H1 (cell line): ENCODE measurements at regions not wholly inside any gene's neighbourhood (a gene's known extent, or its start where the extent isn't known, plus 50 kb on each side); places are given as distances from the start of the nearest gene placed in this dataset.

Source experiments
- CTCF ChIA-PET: fragments of 300-600 bp; sonication (Branson Sonifier 250); formaldehyde crosslinking; loops from one replicate; lab custom pipeline; 2021; ENCODE audit not compliant: partially characterized antibody; lab: Charles Lee
- POLR2A ChIA-PET: fragments of 300-600 bp; sonication (Branson Sonifier 250); formaldehyde crosslinking; loops from one replicate; lab custom pipeline; 2021; ENCODE audit warnings: inconsistent platforms; ENCODE audit not compliant: partially characterized antibody; lab: Charles Lee
- DNase-seq, 2 experiments: peaks; one replicate each; pipeline versions ENCODE4 v3.0.0 to v3.0.0-alpha.2; 2010 to 2022; ENCODE audit warnings: low spot score in 2 of 2, low read depth in 1 of 2, mixed read lengths in 1 of 2
- FAIRE-seq: peaks from 2 replicates; lab custom pipeline; 2011; peaks lifted over from hg19 to GRCh38; lab: Jason Lieb, UNC
- H2AFZ ChIP-seq: 2 replicates; pipeline ENCODE4 v1.8.1; 2012; ENCODE audit warnings: low read length, inconsistent platforms
- H2AK5ac ChIP-seq: 2 replicates; pipeline ENCODE4 v1.6.1; 2013; ENCODE audit warnings: low read depth, low read length
- H2BK120ac ChIP-seq: replicated peaks from 2 replicates; pipeline ENCODE3; 2013; ENCODE audit warnings: low read depth, low read length, inconsistent platforms
- H2BK12ac ChIP-seq: 2 replicates; pipeline ENCODE4 v1.6.1; 2013; ENCODE audit warnings: low read depth, low read length
- H2BK15ac ChIP-seq: 2 replicates; pipeline ENCODE4 v1.6.1; 2013; ENCODE audit warnings: low read length
- H2BK20ac ChIP-seq: 2 replicates; pipeline ENCODE4 v1.6.1; 2013; ENCODE audit warnings: low read length
- H2BK5ac ChIP-seq: 2 replicates; pipeline ENCODE4 v1.6.1; 2013; ENCODE audit warnings: low read depth, low read length
- H3K14ac ChIP-seq: 2 replicates; pipeline ENCODE4 v1.6.1; 2013; ENCODE audit warnings: inconsistent platforms; ENCODE audit not compliant: insufficient read length
- H3K18ac ChIP-seq: 2 replicates; pipeline ENCODE4 v1.6.1; 2013; ENCODE audit warnings: low read length; ENCODE audit errors: extremely low read depth
- H3K23ac ChIP-seq: 2 replicates; pipeline ENCODE4 v1.6.1; 2013; ENCODE audit warnings: inconsistent platforms; ENCODE audit not compliant: insufficient read length
- H3K23me2 ChIP-seq: 2 replicates; pipeline ENCODE4 v1.6.1; 2013; ENCODE audit warnings: low read depth, low read length
- H3K27ac ChIP-seq: 2 replicates; pipeline ENCODE4 v1.6.1; 2011; ENCODE audit warnings: low read depth, low read length, inconsistent platforms
- H3K27me3 ChIP-seq, 4 experiments: replicated peaks in 1 of 4; 1 replicate in 1 of 4; 2 replicates in 3 of 4; pipeline versions ENCODE4 v1.6.1 to v1.8.1; 2011 to 2013; ENCODE audit warnings: low read length in 3 of 4, mild to moderate bottlenecking in 3 of 4, inconsistent platforms in 2 of 4, mixed read lengths in 2 of 4, moderate library complexity in 1 of 4; ENCODE audit not compliant: control insufficient read depth in 3 of 4, insufficient read depth in 3 of 4; ENCODE audit errors: extremely low read depth in 1 of 4
- H3K36me3 ChIP-seq, 4 experiments: 2 replicates each; pipeline versions ENCODE4 v1.6.1 to v1.8.1; 2011 to 2013; ENCODE audit warnings: mild to moderate bottlenecking in 4 of 4, low read length in 3 of 4, moderate library complexity in 2 of 4, control low read depth in 1 of 4, inconsistent platforms in 1 of 4; ENCODE audit not compliant: insufficient read depth in 4 of 4, control insufficient read depth in 2 of 4
- H3K4ac ChIP-seq: replicated peaks from 2 replicates; pipeline ENCODE3; 2013; ENCODE audit warnings: low read length, low read depth, mixed read lengths, inconsistent platforms; ENCODE audit not compliant: insufficient read length
- H3K4me1 ChIP-seq, 4 experiments: replicated peaks in 1 of 4; 1 replicate in 1 of 4; 2 replicates in 3 of 4; pipeline versions ENCODE4 v1.6.1 to v1.8.1; 2011 to 2013; ENCODE audit warnings: low read length in 3 of 4, inconsistent platforms in 2 of 4, mixed read lengths in 1 of 4; ENCODE audit not compliant: insufficient read depth in 4 of 4, control insufficient read depth in 3 of 4
- H3K4me2 ChIP-seq, 2 experiments: 2 replicates each; pipeline versions ENCODE4 v1.6.1 to v1.8.1; 2011 to 2013; ENCODE audit warnings: low read depth in 2 of 2, low read length in 2 of 2, control low read depth in 1 of 2, inconsistent platforms in 1 of 2, mild to moderate bottlenecking in 1 of 2; ENCODE audit not compliant: insufficient read depth in 1 of 2
- H3K4me3 ChIP-seq, 4 experiments: fragments of 200-600, 300-600 bp in 1 of 4; sonication (generic), shearing (Covaris generic), sonication (Bioruptor Twin) in 1 of 4; 2 replicates each; pipeline versions ENCODE4 v1.5.1 to v1.8.1; 2011 to 2016; ENCODE audit warnings: low read length in 4 of 4, low read depth in 3 of 4, control low read depth in 2 of 4, inconsistent platforms in 2 of 4, mild to moderate bottlenecking in 2 of 4, mixed read lengths in 1 of 4, moderate library complexity in 1 of 4; ENCODE audit not compliant: insufficient read depth in 2 of 4; ENCODE audit errors: extremely low read depth in 1 of 4
- H3K56ac ChIP-seq: replicated peaks from 2 replicates; pipeline ENCODE3; 2013; ENCODE audit warnings: low read depth, mild to moderate bottlenecking, mixed read lengths, low read length, inconsistent platforms; ENCODE audit not compliant: insufficient read length
- H3K79me1 ChIP-seq: 2 replicates; pipeline ENCODE4 v1.6.1; 2013; ENCODE audit warnings: low read depth, low read length, control low read depth
- H3K79me2 ChIP-seq, 2 experiments: 2 replicates each; pipeline versions ENCODE4 v1.6.1 to v1.8.1; 2012 to 2013; ENCODE audit warnings: low read length in 2 of 2, mild to moderate bottlenecking in 2 of 2, inconsistent platforms in 1 of 2; ENCODE audit not compliant: insufficient read depth in 2 of 2, control insufficient read depth in 1 of 2
- H3K9ac ChIP-seq, 4 experiments: replicated peaks in 1 of 4; 1 replicate in 1 of 4; 2 replicates in 3 of 4; pipeline versions ENCODE4 v1.6.1 to v1.8.1; 2011 to 2013; ENCODE audit warnings: low read depth in 3 of 4, low read length in 3 of 4, control low read depth in 2 of 4, mild to moderate bottlenecking in 2 of 4, moderate library complexity in 2 of 4, inconsistent platforms in 1 of 4; ENCODE audit errors: extremely low read depth in 1 of 4
- H3K9me3 ChIP-seq, 2 experiments: 2 replicates each; pipeline versions ENCODE4 v1.6.1 to v1.8.1; 2012 to 2013; ENCODE audit warnings: mild to moderate bottlenecking in 2 of 2, moderate library complexity in 2 of 2, control low read depth in 1 of 2, inconsistent platforms in 1 of 2, low read depth in 1 of 2, low read length in 1 of 2, mixed read lengths in 1 of 2; ENCODE audit not compliant: insufficient read depth in 2 of 2
- H4K20me1 ChIP-seq, 2 experiments: replicated peaks in 1 of 2; 2 replicates each; pipeline versions ENCODE3 to v1.8.1; 2011 to 2013; ENCODE audit warnings: inconsistent platforms in 2 of 2, low read length in 2 of 2, mild to moderate bottlenecking in 1 of 2; ENCODE audit not compliant: insufficient read depth in 2 of 2, control insufficient read depth in 1 of 2
- H4K5ac ChIP-seq: 2 replicates; pipeline ENCODE4 v1.6.1; 2013; ENCODE audit warnings: low read length, low read depth, mixed read lengths, inconsistent platforms; ENCODE audit not compliant: insufficient read length
- H4K8ac ChIP-seq: 2 replicates; pipeline ENCODE4 v1.8.0; 2013; ENCODE audit warnings: mild to moderate bottlenecking, moderate library complexity, low read length, inconsistent platforms; ENCODE audit not compliant: insufficient read depth; ENCODE audit errors: extremely low read depth
- H4K91ac ChIP-seq: replicated peaks from 2 replicates; pipeline ENCODE3; 2013; ENCODE audit warnings: low read length, mixed read lengths, inconsistent platforms; ENCODE audit not compliant: insufficient read length
- CEBPB ChIP-seq: IDR thresholded peaks from 2 replicates; pipeline ENCODE4 v1.6.1; 2012; ENCODE audit warnings: low read depth, low read length
- HDAC6 ChIP-seq: IDR thresholded peaks from one replicate; pipeline ENCODE4 v1.7.1; 2012; ENCODE audit warnings: low read depth, mild to moderate bottlenecking, inconsistent platforms, low read length, moderate library complexity
- JUN ChIP-seq: IDR thresholded peaks from 2 replicates; pipeline ENCODE4 v1.6.1; 2011; ENCODE audit warnings: low read depth, mild to moderate bottlenecking, improper control_type of control experiment, low read length
- RXRA ChIP-seq: IDR thresholded peaks from 2 replicates; pipeline ENCODE4 v1.6.1; 2011; ENCODE audit warnings: low read depth, mild to moderate bottlenecking, low read length, moderate library complexity; ENCODE audit not compliant: insufficient read depth
- SAP30 ChIP-seq: fragments of 300-600 bp; sonication (generic); IDR thresholded peaks from 2 replicates; pipeline ENCODE4 v1.7.1; 2012; ENCODE audit warnings: low read length, moderate library complexity, mild to moderate bottlenecking, inconsistent platforms; ENCODE audit not compliant: insufficient read depth, insufficient replicate concordance
- ZNF274 ChIP-seq: IDR thresholded peaks from 2 replicates; pipeline ENCODE4 v1.7.0; 2012; ENCODE audit warnings: low read length, borderline replicate concordance; ENCODE audit errors: extremely low read depth
- WGBS, 2 experiments: shearing (Covaris generic) in 1 of 2; methylation state at CpG; one replicate each; pipeline versions ENCODE4 v1.1.6 to v1.1.7; 2013 to 2015; ENCODE audit warnings: low lambda C conversion rate in 2 of 2, mixed read lengths in 2 of 2, inconsistent platforms in 1 of 2, low coverage in 1 of 2, missing lambda C conversion rate in 1 of 2; ENCODE audit not compliant: insufficient replicate concordance in 2 of 2, insufficient coverage in 1 of 2, insufficient read length in 1 of 2; ENCODE audit errors: extremely low coverage in 1 of 2, missing lambda C conversion rate in 1 of 2; 5-methylcytosine and 5-hydroxymethylcytosine counted together

GRCh38 chr6:85389151-85389797 is 60.6 kb upstream of the NT5E start:
- no peak overlapping the region for H3K27ac ChIP-seq
- no peaks in the 10 kb centered on the region for H3K4me1 ChIP-seq
- H2BK15ac ChIP-seq, result no peak overlapping the region
- no peak for DNase-seq
- no peak overlapping the region for H3K18ac ChIP-seq
- WGBS, 2 experiments, result 90% methylated on average over 12 of the region's 12 CpGs; no CpG with 5 or more reads in 1 of the 2 experiments
- H2AFZ ChIP-seq, result 0 out of 2 replicates have a peak overlapping the region, but pooled peaks have one; percentile 47
- no peak for TF ChIP-seq ZNF274
- TF ChIP-seq HDAC6, result no peak
- no peak for TF ChIP-seq RXRA
- no peak for TF ChIP-seq CEBPB
- no peak for TF ChIP-seq SAP30
- TF ChIP-seq JUN, result no peak
- no peak overlapping the region for H2BK12ac ChIP-seq
- no peak overlapping the region for H4K5ac ChIP-seq
- H3K27me3 ChIP-seq, result no peaks in the 10 kb centered on the region
- no peaks in the 10 kb centered on the region for H3K23me2 ChIP-seq
- no peak overlapping the region for H4K8ac ChIP-seq
- H4K91ac ChIP-seq, result no peak overlapping the region
- no peak overlapping the region for H3K14ac ChIP-seq
- H2AK5ac ChIP-seq, result no peak overlapping the region
- H3K9me3 ChIP-seq, result no peaks in the 10 kb centered on the region
- FAIRE-seq, result peak; percentile 13
- H3K79me2 ChIP-seq, result no peaks in the 10 kb centered on the region
- no peaks in the 10 kb centered on the region for H3K79me1 ChIP-seq
- ChIA-PET CTCF (no interaction called here), POLR2A (no interaction called here)
- H3K4me2 ChIP-seq, result no peak overlapping the region
- no peak overlapping the region for H2BK120ac ChIP-seq
- H3K56ac ChIP-seq, result no peak overlapping the region
- no peaks in the 10 kb centered on the region for H3K36me3 ChIP-seq
- no peaks in the 10 kb centered on the region for H4K20me1 ChIP-seq
- no peak overlapping the region for H3K4ac ChIP-seq
- no peak overlapping the region for H2BK20ac ChIP-seq
- H3K4me3 ChIP-seq, result no peak overlapping the region
- H3K23ac ChIP-seq, result no peak overlapping the region
- H2BK5ac ChIP-seq, result no peak overlapping the region
- no peak overlapping the region for H3K9ac ChIP-seq
